Type B pancreatic cell (in vitro differentiated cells): ENCODE measurements at regions not wholly inside any gene's neighbourhood (a gene's known extent, or its start where the extent isn't known, plus 50 kb on each side); places are given as distances from the start of the nearest gene placed in this dataset.

Source experiments
- DNase-seq: peaks from one replicate; pipeline ENCODE4 v3.0.0; 2021; ENCODE audit warnings: mixed read lengths; ENCODE audit not compliant: unreplicated experiment; ENCODE audit errors: extremely low spot score
- H3K27ac Mint-ChIP-seq: 2 replicates; pipeline ENCODE4 v1.8.0; 2021; ENCODE audit warnings: mild to moderate bottlenecking, mixed read lengths
- H3K27me3 Mint-ChIP-seq: 2 replicates; pipeline ENCODE4 v1.8.0; 2021; ENCODE audit warnings: mixed read lengths
- H3K36me3 Mint-ChIP-seq: 2 replicates; pipeline ENCODE4 v1.8.0; 2021; ENCODE audit warnings: mixed read lengths
- H3K4me1 Mint-ChIP-seq: one replicate; pipeline ENCODE4 v1.8.0; 2021; ENCODE audit warnings: mixed read lengths; ENCODE audit not compliant: unreplicated experiment
- H3K4me3 Mint-ChIP-seq: 2 replicates; pipeline ENCODE4 v1.8.0; 2021; ENCODE audit warnings: mild to moderate bottlenecking, mixed read lengths
- H3K9me3 Mint-ChIP-seq: 2 replicates; pipeline ENCODE4 v1.8.0; 2021; ENCODE audit warnings: mixed read lengths
- TF ChIP-seq, protein P1 (sequence below): fragments of 200-600 bp; sonication (generic); conservative IDR thresholded peaks from 2 replicates; pipeline ENCODE4 v1.5.0; 2021; ENCODE audit warnings: antibody characterized with exemption, mild to moderate bottlenecking

DNA sequence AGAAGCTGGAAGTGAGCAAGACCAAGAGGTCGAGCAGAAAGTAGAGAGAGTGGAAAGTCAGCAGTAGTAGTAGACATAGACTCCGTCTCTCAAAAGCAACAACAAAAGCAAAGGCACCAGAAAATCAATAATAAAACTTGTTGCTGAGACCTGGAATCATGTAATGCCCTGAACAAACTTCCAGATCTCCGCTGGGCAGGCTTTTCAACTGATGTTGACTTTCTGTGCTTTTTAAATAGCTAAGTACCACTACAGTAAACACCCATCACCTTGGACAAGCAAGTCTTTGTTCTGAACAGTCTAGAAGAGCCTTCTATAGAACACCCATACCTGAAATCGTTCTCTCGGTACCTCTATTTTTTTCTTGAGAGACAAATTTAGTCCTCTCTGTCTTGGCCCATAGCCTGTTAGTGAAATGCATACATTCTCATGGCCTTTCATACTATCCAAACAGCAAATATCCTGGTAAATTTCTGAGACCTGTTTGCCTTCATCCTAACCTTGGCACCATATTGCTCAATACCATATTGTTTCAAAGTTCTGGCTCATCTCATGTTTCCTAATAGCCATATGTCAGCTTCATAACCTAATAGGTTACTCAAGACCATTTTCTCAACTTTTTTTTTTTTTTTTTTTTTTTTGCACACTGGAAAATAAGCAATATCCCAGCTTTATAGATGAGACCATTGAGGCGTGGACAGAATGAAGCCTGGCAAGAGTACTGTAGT, 200.6 kb upstream of the RBPJ start:
- TF ChIP-seq, protein P1, sequence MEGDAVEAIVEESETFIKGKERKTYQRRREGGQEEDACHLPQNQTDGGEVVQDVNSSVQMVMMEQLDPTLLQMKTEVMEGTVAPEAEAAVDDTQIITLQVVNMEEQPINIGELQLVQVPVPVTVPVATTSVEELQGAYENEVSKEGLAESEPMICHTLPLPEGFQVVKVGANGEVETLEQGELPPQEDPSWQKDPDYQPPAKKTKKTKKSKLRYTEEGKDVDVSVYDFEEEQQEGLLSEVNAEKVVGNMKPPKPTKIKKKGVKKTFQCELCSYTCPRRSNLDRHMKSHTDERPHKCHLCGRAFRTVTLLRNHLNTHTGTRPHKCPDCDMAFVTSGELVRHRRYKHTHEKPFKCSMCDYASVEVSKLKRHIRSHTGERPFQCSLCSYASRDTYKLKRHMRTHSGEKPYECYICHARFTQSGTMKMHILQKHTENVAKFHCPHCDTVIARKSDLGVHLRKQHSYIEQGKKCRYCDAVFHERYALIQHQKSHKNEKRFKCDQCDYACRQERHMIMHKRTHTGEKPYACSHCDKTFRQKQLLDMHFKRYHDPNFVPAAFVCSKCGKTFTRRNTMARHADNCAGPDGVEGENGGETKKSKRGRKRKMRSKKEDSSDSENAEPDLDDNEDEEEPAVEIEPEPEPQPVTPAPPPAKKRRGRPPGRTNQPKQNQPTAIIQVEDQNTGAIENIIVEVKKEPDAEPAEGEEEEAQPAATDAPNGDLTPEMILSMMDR, result no peak
- no peak overlapping the region for H3K4me3 Mint-ChIP-seq
- no peaks in the 10 kb centered on the region for H3K4me1 Mint-ChIP-seq
- H3K9me3 Mint-ChIP-seq, result no peaks in the 10 kb centered on the region
- H3K36me3 Mint-ChIP-seq, result no peaks in the 10 kb centered on the region
- no peak for DNase-seq
- H3K27ac Mint-ChIP-seq, result no peak overlapping the region
- H3K27me3 Mint-ChIP-seq, result peaks cover 17% of the 10 kb centered on the region

GRCh38 chr4:26122690-26123089, 198.1 kb upstream of the RBPJ start:
- Mint-ChIP-seq H3K36me3 (no peaks in the 10 kb centered on the region), H3K27ac (no peak overlapping the region), H3K4me3 (no peak overlapping the region), H3K4me1 (no peaks in the 10 kb centered on the region), H3K9me3 (no peaks in the 10 kb centered on the region), H3K27me3 (peaks cover 4% of the 10 kb centered on the region)
- TF ChIP-seq, protein P1, result no peak
- DNase-seq, result no peak

- no peak overlapping the region for H3K27ac Mint-ChIP-seq
Measured at GRCh38 chr4:26124753-26125321, 196.0 kb upstream of the RBPJ start.

GRCh38 chr4:26126143-26126718, 194.6 kb upstream of the RBPJ start:
- Mint-ChIP-seq H3K27me3 (no peaks in the 10 kb centered on the region), H3K36me3 (no peaks in the 10 kb centered on the region), H3K27ac (no peak overlapping the region), H3K4me3 (no peak overlapping the region), H3K4me1 (no peaks in the 10 kb centered on the region), H3K9me3 (no peaks in the 10 kb centered on the region)
- TF ChIP-seq, protein P1, result no peak
- DNase-seq, result no peak

More at GRCh38 chr4:26124753-26125321, 196.0 kb upstream of the RBPJ start:
- H3K27me3 Mint-ChIP-seq, result no peaks in the 10 kb centered on the region
- no peaks in the 10 kb centered on the region for H3K4me1 Mint-ChIP-seq
- DNase-seq, result no peak
- TF ChIP-seq, protein P1, result no peak
- no peaks in the 10 kb centered on the region for H3K9me3 Mint-ChIP-seq
- H3K36me3 Mint-ChIP-seq, result no peaks in the 10 kb centered on the region
- no peak overlapping the region for H3K4me3 Mint-ChIP-seq

DNA sequence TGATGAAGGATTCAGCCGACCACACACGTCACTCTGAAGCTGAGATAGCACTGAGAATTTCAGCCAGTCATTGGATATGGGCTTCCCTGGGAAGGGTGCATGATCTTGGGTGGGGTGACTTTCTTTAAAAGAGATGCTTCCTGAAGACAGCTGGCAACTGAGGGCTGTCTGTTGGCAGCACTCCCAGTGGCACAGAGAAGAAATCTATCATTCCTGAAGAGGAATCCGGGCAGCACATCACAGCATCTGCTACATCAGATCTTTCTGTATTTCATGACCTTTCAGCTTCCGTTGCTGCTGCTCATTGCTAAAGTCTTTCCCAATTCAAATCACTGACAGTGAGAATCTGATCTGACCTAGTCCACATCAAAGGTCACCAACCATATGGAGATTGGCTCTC, 193.8 kb upstream of the RBPJ start:
- Mint-ChIP-seq H3K36me3 (no peaks in the 10 kb centered on the region), H3K9me3 (no peaks in the 10 kb centered on the region)
- DNase-seq, result no peak

More for the DNA sequence above, 193.8 kb upstream of the RBPJ start:
- Mint-ChIP-seq H3K4me1 (no peaks in the 10 kb centered on the region), H3K4me3 (no peak overlapping the region), H3K27me3 (no peaks in the 10 kb centered on the region), H3K27ac (no peak overlapping the region)
- TF ChIP-seq, protein P1, result no peak
